NOMO-1 (cell line): ENCODE measurements at regions not wholly inside any gene's neighbourhood (a gene's known extent, or its start where the extent isn't known, plus 50 kb on each side); places are given as distances from the start of the nearest gene placed in this dataset.
"Not testable (repeated sequence)": the region's sequence is repeated elsewhere in the genome, so short reads cannot be mapped to it uniquely, and the experiment has no call there.

Experiments used
- DNase-seq, 2 experiments: peaks; one replicate each; lab custom pipeline; 2025; ENCODE audit not compliant: unreplicated experiment in 2 of 2; lab: John Stamatoyannopoulos, UW

DNA sequence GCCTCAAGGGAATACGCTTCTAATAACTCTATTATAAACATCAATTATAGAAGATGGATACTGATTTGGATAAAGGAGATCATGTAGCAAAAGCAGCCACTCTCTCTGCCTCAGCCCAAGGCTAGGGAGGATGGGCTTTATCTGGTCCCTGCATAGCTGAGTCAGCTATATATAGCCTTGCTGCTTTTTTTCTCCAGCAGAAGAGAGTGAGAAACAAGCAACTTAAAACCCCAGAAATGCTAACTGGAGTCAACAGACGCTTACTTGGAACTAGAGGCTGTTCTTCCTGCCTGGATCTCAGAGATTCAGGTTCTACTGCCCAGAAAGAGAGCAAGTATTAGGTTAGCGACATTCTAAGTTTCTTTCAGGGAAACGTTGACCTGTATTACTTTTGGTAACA lies 426.7 kb upstream of the KLHL29 start:
- no peak for DNase-seq

DNA sequence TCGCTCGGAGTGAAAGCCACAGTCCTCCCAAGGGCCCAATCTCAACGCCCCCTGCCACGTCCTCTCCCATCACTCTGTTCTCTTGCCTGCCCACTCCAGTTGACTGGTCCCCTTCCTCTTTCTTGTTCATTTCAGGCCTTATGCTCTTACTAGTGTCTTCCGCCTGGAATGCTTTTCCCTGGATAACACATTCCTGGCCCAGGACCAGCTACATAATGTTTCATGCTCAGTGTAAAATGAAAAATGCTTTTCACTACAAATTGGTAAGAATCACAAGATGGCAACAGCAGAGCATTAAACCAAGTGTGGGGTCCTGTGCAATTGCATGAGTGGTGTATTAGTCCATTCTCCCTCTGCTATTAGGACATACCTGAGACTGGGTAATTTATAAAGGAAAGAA lies 417.2 kb upstream of the KLHL29 start:
- no peak for DNase-seq

DNA sequence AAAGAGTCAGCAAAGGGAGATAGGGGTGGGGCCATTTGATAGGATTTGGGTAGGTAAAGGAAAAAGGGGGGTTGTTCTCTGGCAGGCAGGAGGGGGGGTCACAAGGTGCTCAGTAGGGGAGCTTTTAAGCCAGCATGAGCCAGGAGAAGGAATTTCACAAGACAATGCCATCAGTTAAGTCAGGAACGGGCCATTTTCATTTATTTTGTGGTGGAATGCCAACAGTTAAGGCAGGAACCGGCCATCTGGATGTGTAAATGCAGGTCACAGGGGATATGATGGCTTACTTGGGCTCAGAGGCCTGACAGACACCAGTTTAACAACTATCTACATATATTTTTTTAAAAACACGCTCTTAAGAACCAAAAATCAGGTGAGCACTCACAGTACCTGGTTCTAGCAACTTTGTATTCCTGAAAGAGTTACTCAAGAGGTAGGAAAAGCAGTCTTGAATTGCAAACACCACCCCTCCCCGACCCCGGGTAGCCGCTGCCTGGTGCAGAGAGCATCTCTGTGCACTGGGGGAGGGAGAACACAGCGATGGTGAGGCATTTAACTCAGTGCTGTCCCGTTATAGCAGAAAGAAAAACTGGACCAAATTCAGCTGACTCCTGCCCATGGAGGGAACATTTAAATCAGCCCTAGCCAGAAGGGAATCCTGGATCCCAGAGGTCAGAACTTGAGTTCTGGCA lies 414.5 kb upstream of the KLHL29 start:
- no peak for DNase-seq

DNA sequence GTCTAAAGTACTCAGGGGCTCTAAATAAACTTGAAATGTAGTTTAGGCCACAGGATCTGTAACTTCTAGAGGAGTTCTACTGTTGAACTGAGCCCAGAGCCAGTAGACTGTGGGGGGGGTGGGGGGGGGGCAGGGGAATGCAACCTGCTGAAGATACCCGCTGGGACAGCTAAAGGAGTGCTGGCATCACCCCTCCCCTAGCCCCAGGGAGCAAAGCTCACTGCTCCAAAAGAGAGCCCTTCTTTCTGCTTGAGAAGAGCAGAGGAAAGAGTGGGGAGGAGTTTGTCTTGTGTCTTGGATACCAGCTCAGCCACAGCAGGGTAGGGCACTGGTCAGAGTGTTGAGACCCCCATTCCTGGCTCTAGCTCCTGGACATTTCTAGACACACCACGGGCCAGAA lies 414.0 kb upstream of the KLHL29 start:
- DNase-seq, result no peak

DNA sequence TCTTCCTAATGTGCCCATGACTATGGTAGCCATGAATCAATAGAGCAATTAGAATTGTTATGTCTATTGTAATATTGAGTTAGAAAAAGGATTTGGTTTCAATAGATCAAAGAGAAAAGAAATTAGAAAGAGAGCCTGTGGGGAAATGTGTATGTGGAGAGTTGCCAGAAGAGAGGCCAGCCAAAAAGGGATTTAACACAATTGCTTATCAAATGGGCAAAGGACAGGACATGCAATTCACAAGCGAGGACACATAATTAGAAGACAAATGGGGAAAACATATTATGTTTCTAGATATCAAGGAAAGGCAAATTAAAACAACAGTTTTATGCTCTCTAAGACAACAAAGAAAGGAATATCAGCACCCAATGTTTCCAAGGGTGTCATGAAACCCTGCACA lies 403.2 kb upstream of the KLHL29 start:
- no peak for DNase-seq

DNA sequence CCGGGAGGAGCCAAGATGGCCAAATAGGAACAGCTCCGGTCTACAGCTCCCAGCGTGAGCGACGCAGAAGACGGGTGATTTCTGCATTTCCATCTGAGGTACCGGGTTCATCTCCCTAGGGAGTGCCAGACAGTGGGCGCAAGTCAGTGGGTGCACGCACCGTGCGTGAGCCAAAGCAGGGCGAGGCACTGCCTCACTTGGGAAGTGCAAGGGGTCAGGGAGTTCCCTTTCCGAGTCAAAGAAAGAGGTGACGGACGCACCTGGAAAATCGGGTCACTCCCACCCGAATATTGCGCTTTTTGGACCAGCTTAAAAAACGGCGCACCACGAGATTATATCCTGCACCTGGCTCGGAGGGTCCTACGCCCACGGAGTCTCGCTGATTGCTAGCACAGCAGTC lies 400.8 kb upstream of the KLHL29 start:
- DNase-seq, result not testable (repeated sequence)

DNA sequence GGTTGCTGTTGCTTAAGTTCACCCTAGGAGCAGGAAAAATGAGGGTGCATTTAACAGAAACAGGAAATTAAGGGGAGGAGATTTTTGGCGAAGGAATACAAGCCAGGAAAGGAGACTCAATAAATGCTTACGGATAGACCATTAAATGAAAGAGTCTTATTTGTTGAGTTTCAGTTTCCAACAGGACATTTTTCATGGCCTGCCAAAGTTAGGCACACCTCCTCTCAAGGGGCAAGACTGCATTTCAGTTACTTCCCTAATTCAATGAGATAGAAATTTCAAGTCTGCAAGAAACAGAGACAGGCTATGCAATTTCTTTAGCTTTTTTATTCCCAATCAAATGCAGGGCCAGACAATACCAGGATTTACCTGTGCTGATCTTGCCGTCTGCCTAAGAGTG lies 394.7 kb upstream of the KLHL29 start:
- DNase-seq, result no peak

DNA sequence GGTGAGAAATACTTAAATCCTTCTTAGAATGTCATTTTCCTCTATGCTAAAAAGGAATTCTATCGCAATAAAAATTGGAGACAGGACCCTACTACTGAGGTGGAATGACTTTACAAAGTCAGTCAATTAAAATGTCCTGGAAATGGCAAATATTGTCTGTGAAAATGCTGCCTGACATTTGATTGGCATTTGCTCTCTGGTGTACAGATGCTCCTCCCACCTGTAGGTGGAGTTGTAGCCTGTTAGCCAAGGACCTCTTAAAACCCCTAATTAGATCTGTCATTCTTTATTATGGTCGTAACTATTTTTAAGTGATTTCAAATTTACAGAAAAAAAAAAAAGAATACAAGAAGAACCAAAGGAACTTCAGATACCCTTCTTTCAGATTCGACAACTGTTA lies 393.1 kb upstream of the KLHL29 start:
- no peak for DNase-seq

DNA sequence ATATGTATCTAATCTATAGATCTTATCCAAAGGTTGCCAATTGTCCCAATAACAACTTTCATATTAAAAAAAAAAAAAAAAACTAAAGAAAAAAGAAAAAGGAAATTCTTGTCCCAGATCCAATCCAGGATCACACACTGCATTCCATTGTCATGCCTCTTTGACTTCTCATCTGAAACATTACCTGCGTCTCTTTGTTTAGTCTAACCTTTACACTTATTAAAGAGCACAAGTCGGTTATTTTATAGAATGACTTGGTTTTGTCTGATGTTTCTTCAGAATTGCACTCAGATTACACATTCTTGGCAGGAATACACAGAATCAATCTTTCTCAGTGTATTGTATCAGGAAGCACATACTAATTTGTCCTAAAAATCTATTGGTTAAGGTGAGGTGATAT lies 392.5 kb upstream of the KLHL29 start:
- no peak for DNase-seq

DNA sequence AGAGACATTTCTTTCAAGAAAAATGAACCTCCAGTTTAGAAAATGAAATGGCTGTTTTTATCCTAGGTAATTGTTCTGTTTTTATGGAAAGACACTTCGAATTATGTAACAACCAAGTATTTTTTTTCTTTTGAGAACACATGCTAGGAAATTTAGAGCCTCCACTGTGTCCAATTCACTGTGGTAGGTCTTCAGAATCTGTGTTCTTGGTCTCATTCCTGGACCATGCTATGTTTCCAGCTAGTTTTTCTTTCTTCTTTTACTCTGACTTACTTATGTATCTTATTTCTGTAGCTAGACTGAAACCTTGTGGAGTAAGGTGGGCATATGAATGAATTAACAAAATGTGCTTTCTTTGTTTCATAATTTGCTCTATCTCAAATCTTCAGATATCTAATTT lies 391.7 kb upstream of the KLHL29 start:
- no peak for DNase-seq

DNA sequence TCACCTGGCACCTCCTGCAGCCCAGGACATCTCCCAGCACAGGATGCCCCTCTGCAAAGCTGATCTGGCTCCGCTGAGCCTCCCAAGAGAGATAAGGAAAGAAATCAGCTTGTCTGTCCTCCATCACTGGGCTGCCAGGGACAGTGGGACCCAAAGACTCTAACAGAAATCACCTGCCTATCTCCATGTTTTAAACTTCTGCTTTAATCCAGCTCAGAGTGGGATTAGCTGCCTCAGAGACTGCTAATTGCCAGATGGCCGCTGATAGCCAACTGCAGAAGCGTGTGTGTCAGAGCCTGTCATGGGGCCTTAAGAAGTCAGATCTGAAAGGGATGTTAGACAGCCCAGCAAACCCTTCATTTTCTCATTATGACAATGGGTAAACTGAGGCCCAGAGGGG lies 389.4 kb upstream of the KLHL29 start:
- no peak for DNase-seq

DNA sequence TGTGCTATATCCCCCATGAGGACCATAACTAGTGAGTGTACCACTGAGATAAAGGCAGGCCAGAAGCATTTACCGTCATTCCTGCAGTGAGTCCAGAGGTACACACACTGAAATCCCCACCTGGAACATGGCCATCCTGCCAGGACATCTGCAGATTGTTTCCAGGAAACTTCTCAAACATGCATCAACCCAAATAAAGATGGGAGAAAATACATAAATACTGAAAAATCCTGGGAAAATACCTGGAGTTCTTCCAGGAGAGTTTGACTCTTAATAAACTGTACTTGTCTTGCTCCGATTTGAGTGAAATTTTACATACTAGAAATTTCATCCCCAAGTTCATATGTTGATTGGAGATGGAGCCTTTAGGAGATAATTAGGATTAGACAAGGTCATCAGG lies 388.1 kb upstream of the KLHL29 start:
- no peak for DNase-seq

DNA sequence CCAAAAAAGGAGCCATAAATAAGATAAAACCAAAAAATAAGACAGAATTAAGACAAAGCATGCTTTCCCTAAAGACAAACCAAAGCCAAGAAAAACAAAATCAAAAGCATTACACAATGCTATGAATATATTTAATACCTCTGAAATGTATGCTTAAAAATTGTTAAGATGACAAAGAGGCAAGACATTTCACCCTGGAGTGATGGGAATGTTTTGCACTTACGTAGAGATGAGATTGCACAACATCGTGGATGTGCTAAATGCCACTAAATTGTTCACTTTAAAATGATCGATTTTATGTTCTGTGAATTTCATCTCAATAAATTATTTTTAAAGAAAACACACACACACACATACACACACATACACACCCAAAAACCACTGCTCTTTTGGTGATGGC lies 386.6 kb upstream of the KLHL29 start:
- DNase-seq, result no peak

DNA sequence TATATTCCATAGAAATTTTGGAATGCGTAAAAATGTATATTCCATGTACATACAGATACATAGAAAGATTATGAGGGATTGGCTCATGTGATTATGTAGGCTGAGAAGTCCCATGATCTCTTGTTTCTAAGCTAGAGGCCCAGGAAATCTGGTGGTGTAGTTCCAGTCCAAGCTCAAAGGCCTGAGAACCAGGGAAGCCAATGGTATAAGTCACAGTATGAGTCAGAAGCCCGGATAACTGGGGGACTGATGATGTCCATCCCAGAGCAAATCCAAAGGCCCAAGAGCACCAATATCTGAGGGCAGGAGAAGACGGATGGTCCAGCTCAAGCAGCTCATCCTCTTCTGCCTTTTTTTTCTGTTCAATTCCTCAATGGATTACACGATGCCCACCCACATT lies 385.0 kb upstream of the KLHL29 start:
- DNase-seq, result no peak

DNA sequence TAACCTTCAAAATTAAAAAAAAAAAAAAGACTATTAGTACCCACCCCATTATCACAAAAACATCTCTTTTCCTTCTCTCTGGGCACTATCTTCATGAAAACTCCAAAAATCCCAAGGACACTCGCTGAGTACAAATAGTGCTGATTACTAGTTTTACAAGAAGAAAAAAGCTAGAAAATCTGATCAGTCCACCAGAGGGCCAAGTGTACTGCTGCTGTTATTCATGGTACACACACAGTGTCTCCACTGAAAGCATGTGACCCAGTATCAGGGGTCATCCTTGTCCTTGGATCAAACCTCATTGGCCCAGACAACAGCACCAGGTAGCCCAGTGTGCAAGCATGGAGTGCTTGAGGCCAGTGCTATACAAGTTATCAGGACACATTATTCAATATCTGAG lies 382.7 kb upstream of the KLHL29 start:
- DNase-seq, result no peak

DNA sequence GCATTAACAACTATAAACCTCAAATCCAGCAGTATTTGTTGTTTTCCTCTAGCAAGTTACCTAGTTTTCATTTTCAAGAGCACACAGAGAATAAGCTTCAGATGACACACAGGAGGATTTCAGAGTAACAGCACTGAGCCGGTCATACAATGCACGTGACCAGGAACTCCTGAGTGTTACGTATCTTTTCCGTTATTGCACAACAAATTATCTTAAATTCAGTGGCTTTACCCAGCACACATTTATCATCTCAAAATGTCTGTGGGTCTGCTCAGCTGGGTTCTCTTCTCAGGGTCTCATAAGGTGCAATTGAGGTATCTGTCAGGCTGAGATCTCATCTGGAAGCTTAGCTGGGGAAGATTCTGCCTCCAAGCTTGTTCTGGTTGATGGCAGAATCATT lies 379.5 kb upstream of the KLHL29 start:
- DNase-seq, result no peak

DNA sequence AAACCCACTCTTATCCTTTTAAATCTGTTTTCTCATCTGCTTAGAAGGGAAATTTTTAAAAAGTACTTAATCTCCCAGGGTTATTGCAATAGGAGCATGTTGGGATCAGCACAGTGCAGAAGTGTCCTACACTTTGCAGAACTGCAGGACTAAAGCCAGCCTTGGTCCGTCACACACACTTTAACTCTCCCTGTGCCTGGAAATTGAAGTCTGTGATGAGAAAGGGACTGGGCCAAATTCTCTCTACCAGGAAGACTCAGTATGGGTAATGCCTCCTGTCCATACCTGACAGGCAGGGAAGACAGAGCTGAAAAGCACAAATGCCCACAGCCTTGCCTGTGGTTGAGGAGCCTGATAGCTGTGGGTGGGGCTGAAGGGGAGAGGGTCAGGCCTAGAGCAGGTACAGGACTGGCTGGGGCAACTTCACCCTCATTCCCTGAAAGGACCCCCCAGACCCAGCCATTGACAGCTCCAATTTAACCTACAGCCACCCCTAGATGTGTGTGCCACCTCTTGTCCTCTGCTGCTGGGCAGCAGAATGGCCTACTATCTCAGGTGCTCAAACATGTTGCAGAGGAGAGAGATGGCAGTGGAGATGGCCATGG lies 377.2 kb upstream of the KLHL29 start:
- DNase-seq, result no peak

DNA sequence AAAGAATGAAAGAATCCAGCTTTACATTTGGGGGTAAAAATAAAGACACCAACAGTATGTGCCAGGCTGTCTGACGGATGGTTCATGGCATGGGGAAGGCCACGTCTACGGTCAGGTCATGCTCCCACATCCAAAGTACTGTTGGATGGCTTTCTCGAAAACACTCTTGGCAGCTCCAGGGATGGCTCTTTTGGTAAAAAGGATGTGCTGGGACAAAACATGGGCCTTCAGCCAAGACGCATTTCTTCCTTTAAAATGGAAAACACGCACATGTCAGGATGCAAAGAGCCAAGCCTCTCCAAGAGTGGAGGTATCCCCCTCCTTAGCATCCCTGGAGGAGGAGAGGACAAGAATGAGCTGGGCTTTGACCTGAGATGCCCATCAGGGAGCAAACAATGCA lies 376.5 kb upstream of the KLHL29 start:
- DNase-seq, result no peak

DNA sequence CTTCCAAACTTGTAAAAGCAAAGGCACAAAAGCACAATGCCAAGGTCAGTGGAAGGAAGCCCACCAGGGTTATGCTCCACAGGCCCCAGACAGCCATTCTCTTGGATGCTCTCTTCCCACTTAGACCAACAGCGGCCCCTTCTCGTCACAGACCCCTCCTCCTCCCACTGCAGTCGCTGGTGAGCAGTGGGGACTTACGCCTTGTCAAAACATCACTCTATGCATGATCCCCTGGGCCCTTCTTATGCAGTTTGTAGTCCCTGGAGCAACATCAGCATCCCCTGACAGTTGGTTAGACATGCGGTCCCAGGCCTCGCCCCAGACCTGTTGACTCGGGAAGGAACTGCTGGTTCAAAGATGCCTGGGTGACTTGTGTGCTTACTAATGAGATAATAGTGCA lies 376.0 kb upstream of the KLHL29 start:
- no peak for DNase-seq

DNA sequence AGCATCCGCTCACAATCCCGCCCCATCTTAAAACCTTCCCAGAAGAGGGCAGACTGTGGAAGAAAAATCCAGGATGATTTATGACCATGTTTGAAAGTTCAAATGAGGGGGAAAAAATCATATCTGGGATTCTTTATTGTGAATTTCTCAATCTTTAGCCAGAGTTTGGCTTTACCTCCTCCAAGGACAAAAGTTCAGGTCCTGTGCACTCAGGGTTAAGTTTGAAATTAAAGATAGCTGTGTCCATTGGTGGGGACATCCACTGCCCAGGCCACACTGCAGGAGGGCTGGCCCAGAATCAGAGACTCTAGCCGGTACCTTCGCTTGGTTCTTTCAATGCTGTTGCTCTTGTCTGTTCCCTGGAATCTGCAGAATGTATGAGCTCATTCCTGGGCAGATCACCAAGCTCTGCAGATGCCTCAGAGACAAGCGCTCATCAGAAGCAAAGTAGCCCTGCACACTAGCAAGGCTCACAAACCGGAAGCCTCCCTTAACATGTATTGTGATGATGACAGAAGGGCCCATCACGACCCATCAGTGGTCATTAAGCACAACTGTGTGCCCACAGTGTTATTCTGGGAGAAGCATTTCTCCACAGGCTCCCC lies 375.3 kb upstream of the KLHL29 start:
- DNase-seq, result no peak

DNA sequence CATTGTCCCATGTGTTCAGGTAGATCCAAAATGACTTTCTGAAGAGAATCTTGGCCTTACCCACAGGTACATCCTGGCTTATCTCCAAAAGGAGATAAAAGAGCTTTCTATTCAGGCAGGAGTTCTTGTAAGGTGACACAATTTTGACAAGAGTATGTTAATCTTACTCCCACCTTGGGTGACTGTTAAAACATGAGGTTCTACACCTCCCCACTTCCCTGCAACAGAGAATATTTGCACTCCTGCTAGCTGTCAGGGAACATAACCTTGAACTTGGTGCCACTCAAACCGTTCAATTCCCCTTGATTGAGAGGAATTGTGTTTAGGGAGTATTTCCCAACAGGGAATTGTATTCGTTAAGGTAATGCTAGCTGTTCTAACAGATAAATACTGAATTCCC lies 372.5 kb upstream of the KLHL29 start:
- no peak for DNase-seq

DNA sequence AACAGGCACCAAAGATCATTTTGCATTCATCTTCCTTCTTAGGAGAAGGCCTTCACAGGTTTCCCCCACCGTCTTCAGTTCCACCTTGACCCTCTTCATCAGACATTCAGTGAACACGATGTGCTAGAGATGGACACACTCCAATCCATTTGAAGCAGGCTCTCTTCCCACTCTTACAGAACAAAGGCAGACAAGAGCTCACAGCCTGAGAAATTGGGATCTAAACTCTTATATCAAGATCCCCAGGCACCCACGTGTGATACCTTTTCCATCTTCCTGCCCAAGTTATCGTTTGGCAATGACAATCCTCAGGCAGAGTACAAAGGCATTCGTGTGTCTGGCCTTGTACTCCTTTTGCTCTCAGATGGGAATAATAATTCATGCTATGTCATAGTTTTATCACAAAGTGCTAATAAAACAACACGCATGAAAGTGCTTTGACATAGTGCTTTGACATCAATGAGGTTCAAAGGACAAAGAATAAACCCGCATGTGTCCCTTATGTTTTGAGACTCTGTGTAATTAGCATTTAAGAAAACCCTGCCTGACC lies 369.3 kb upstream of the KLHL29 start:
- no peak for DNase-seq
